ENCODE measurements at regions not wholly inside any gene's neighbourhood (a gene's known extent, or its start where the extent isn't known, plus 50 kb on each side); places are given as distances from the start of the nearest gene placed in this dataset.

- no peak overlapping the region for H3K27ac ChIP-seq (ENCODE audit: extremely low read depth, low read depth, low read length)
- H3K4me1 ChIP-seq (ENCODE audit: control insufficient read depth, insufficient read depth, low read length), result no peaks in the 10 kb centered on the region
- ChIA-PET POLR2A (no interaction called here), CTCF (interaction anchor here (3.7 kb wide), 1 partner anchor 11 kb away, joined by 15 read pairs; no protein-coding TSS in a partner anchor)
- H3K4me3 ChIP-seq (ENCODE audit: low read depth, low read length), result no peak overlapping the region
- no peaks in the 10 kb centered on the region for H3K9me3 ChIP-seq (ENCODE audit: control insufficient read depth, insufficient read depth, low read depth, low read length)
- no peaks in the 10 kb centered on the region for H3K36me3 ChIP-seq (ENCODE audit: control insufficient read depth in 2 of 2, insufficient read depth in 1 of 2, low read length in 2 of 2)
- TF ChIP-seq HIC1 (tag by site-specific recombination; IDR thresholded peaks at IDR 0.05), result no peak
- TF ChIP-seq GLI2 (tag by site-specific recombination; IDR thresholded peaks at IDR 0.05; ENCODE audit: borderline replicate concordance, low read depth), result no peak
- no peak for TF ChIP-seq ZSCAN18 (tag by site-specific recombination; IDR thresholded peaks at IDR 0.05)
- TF ChIP-seq PATZ1 (tag by site-specific recombination; IDR thresholded peaks at IDR 0.05), result no peak
- no peak for TF ChIP-seq KLF7 (tag by site-specific recombination; IDR thresholded peaks at IDR 0.05; ENCODE audit: borderline replicate concordance)
- no peak for TF ChIP-seq ZBTB48 (tag by site-specific recombination; IDR thresholded peaks at IDR 0.05)
- no peak for TF ChIP-seq ZNF239 (tag by site-specific recombination; IDR thresholded peaks at IDR 0.05)
- TF ChIP-seq ZBTB20 (tag by site-specific recombination; IDR thresholded peaks at IDR 0.05), result no peak
- TF ChIP-seq ZNF366 (tag by site-specific recombination; conservative IDR thresholded peaks at IDR 0.05), result no peak
- TF ChIP-seq ZBTB11 (tag by site-specific recombination; conservative IDR thresholded peaks at IDR 0.05; ENCODE audit: low read depth), result no peak
- no peak for TF ChIP-seq SP2 (tag by site-specific recombination; IDR thresholded peaks at IDR 0.05)
- TF ChIP-seq ZNF121 (tag by site-specific recombination; IDR thresholded peaks at IDR 0.05), result no peak
- no peak for TF ChIP-seq ZNF692 (tag by site-specific recombination; IDR thresholded peaks at IDR 0.05)
- no peak for TF ChIP-seq ZEB2 (tag by site-specific recombination; IDR thresholded peaks at IDR 0.05)
Measured at GRCh38 chr5:152337484-152337883, 67.6 kb downstream of the NMUR2 start.

- Histone ChIP-seq H3K36me3 (ENCODE audit: control insufficient read depth in 2 of 2, insufficient read depth in 1 of 2, low read length in 2 of 2) (no peaks in the 10 kb centered on the region), H3K4me3 (ENCODE audit: low read depth, low read length) (no peak overlapping the region), H3K9me3 (ENCODE audit: control insufficient read depth, insufficient read depth, low read depth, low read length) (no peaks in the 10 kb centered on the region), H3K27ac (ENCODE audit: extremely low read depth, low read depth, low read length) (no peak overlapping the region), H3K4me1 (ENCODE audit: control insufficient read depth, insufficient read depth, low read length) (no peaks in the 10 kb centered on the region)
- CTCF ChIA-PET, result interaction anchor here (0.5 to 1.3 kb wide), 4 partner anchors 11 to 167 kb away, joined by 3 to 5 read pairs (median 3); no protein-coding TSS in a partner anchor
- POLR2A ChIA-PET, result no interaction called here
- no peak for TF ChIP-seq ZNF423 (tag by site-specific recombination; IDR thresholded peaks at IDR 0.05)
- no peak for TF ChIP-seq ZNF121 (tag by site-specific recombination; IDR thresholded peaks at IDR 0.05)
- TF ChIP-seq MYNN (tag by site-specific recombination; IDR thresholded peaks at IDR 0.05; ENCODE audit: borderline replicate concordance), result no peak
- no peak for TF ChIP-seq ZNF302 (tag by site-specific recombination; IDR thresholded peaks at IDR 0.05; ENCODE audit: low read depth)
- no peak for TF ChIP-seq ZNF274 (IDR thresholded peaks at IDR 0.05; ENCODE audit: low read length)
- TF ChIP-seq ZNF274 (tag by site-specific recombination; IDR thresholded peaks at IDR 0.05; ENCODE audit: borderline replicate concordance), result no peak
Measured at GRCh38 chr5:152335461-152335860, 69.6 kb downstream of the NMUR2 start.
